MM.1S (cell line): ENCODE measurements at regions not wholly inside any gene's neighbourhood (a gene's known extent, or its start where the extent isn't known, plus 50 kb on each side); places are given as distances from the start of the nearest gene placed in this dataset.

Experiments used
- CTCF ChIP-seq: fragments of 300-600 bp; sonication (generic); IDR thresholded peaks from 2 replicates; pipeline ENCODE4 v1.5.1; 2016; ENCODE audit warnings: antibody characterized with exemption, low read length, mixed read lengths
- EZH2phosphoT487 ChIP-seq: fragments of 300-600 bp; sonication (generic); IDR thresholded peaks from 2 replicates; pipeline ENCODE4 v1.6.1; 2018; ENCODE audit warnings: antibody characterized with exemption, low read length

- TF ChIP-seq CTCF (no peak), EZH2phosphoT487 (no peak)
Measured at GRCh38 chr2:6618201-6618600, 247.5 kb downstream of the CMPK2 start.
